GM19035 (cell line): ENCODE measurements at regions not wholly inside any gene's neighbourhood (a gene's known extent, or its start where the extent isn't known, plus 50 kb on each side); places are given as distances from the start of the nearest gene placed in this dataset.
"Not testable (repeated sequence)": the region's sequence is repeated elsewhere in the genome, so short reads cannot be mapped to it uniquely, and the experiment has no call there.

Experiments
- ATAC-seq: cut with Tn5 transposase; IDR thresholded peaks from one replicate; pipeline ENCODE4 v1.9.1; 2021; ENCODE audit not compliant: unreplicated experiment

DNA sequence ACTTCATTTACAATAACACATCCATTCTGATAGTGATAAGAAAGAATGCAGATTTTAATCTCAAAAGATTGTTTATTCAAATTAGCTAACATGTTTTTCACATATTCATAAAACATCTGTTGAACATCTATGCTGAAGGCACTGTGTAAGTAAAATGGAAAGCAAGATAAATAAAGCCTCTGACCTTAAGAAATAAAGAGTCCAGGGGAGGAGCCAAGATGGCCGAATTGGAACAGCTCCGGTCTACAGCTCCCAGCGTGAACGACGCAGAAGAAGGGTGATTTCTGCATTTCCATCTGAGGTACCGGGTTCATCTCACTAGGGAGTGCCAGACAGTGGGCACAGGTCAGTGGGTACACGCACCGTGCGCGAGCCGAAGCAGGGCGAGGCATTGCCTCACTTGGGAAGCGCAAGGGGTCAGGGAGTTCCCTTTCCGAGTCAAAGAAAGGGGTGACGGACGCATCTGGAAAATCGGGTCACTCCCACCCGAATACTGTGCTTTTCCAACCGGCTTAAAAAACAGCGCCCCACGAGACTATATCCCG, 336.5 kb downstream of the CETN3 start:
- ATAC-seq, result not testable (repeated sequence)

DNA sequence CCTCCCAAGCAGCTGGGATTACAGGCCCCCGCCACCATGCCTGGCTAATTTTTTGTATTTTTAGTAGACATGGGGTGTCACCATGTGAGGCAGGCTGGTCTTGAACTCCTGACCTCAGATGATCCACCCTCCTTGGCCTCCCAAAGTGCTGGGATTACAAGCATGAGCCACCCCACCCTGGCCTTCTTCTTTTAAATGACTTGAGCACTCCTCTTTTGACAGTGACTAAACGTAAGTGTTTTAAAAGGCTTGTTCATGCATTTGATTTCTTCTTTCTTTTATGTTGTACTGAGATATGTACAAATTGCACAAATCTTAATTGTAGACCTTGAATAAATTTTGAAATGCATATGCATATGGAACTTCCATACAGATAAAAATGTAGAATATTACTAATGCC, 337.9 kb downstream of the CETN3 start:
- no peak for ATAC-seq

DNA sequence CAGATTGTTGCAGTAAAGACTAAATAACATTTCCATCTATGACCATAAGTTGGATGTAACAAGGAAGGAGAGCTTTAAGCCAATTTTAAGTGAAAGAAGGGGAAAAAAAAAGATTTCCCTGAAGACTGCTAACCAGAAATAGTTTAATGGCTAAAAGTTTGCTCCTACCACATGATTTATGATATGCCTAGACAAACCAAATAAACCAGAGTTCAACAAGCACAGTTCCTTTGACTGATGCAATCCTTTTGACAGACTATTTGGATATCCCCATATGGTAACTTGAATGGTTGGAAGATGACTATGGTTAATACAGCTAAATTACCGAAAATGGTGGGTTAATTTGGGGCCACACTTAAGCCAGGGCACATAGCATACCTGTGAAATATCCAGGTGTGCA, 338.5 kb downstream of the CETN3 start:
- no peak for ATAC-seq

DNA sequence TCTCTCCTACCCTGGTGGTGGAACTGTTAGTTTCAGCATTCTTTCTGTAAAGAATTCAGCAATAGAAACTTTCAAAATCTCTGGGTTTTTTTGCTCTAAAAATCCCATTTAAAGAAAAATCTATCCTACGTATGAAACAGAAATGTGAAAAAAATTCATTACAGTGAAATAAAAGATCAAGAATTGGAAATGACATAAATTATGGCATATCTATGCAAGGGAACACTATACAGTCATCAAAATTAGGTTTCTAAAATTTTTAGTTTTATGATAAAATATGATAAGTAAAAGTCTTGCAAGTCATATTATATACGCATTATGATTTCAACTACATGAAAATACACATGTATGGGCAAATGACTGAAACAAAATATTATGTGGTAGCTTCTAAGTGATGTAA, 342.6 kb downstream of the CETN3 start:
- no peak for ATAC-seq

DNA sequence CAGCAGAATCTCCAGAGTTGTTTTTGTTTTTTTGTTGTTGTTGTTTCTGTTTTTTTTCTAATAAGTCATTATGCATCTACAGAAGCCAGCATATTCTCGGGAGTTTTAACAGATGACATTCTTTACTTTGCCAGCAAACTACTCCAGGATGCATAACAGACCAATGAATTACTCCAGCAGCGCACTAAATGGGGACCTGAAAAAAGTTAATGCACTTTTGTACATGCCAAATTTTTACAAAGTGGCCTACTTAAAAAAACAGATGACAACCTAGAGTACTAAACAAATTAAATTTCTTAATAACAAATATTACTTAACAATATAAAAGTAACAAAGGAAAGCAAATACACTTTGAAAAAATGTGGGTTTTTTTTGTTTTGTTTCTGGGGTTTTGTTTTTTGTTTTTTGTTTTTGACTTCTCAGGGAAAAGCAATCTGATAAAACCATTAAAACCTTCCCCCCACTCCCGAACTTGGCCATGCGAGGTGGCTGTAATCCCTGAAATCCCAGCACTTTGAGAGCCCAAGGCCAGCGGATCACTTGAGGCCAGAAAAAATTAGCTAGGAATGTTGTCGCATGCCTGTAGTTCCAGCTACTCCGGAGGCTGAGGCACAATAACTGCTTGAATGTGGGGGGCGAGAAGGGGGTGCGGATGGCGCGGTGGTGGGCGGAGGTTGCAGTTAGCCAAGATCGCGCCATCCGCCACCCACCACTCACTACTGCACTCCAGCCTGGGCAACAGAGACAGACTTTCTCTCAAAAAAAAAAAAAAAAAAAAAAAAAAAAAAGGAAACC, 352.4 kb downstream of the CETN3 start:
- ATAC-seq, result no peak

DNA sequence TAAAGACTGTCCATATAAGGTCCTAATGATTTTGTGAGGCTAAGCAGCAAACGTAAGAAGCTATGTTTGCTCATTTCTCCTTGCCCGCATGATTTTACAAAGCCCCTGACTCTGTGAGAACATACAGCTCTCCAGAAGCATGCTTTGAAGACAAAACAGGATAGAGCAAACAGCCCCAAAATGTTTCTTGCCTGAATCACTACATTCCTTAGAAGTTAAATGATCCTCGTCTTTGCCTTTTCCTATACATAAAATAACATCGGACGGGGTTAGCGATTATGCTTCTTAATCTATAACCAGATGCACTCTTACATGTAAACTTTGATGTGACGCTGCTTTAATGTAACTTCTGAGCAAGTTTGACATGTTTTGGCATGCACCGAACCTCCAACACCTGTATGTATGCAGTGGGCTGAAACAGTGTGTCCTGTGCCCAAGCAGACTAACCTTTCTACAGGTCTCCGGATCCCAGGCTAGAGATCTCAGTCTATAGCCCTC, 353.7 kb downstream of the CETN3 start:
- no peak for ATAC-seq

DNA sequence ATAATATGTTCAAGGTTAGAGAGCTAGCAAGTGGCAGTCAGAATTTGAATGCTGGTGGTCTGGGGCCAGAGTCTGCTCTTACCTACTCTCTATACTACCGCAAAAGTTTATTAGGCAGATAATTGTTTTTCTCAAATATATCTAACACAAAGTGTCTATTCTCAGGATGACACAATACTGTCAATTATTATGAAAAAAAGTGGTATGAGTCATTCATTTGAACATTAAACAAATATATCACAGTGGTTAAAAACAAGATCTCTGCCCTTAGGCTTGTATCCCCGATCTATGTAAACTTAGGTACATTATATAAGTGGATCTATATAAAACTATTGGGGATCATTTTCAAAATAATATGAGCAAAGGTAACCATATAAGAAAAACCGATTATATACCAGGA, 354.9 kb downstream of the CETN3 start:
- no peak for ATAC-seq

DNA sequence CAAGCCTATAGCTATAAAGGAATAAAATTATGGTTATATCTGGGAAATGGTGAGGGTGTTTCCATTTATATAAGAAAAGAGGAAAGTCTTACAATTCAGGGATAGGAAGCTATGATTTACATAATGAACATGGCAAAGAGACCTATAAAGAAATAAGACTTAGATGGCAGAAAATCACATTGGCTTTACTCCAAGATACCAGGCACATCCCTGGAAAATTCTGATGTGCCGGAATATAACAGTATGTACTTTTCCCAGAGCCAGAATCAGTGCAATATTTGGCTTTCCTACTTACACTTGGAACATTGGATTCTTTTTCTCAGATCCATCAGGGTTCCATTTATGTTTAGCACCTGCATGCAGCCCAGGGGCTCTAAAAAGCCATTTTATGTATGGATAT, 357.8 kb downstream of the CETN3 start:
- ATAC-seq, result no peak

DNA sequence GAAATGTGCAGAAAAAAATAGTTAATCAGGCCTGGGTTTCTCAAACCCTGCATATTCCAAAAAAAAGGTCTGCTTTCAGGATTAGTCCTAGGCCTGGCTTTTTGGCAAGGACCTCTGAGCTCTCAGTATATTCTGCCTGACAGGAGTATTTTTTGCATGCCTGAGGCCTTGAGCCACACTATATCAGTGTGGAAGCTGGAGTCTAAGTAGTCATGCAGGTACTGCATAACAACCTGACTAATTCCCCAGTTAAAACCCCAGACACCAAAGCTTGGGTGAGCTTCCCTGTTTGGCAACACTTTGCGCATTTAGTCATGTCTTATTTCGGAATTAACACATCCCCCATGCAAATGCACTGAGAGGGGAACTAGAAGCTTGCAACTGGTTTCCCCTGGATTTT, 359.5 kb downstream of the CETN3 start:
- no peak for ATAC-seq

DNA sequence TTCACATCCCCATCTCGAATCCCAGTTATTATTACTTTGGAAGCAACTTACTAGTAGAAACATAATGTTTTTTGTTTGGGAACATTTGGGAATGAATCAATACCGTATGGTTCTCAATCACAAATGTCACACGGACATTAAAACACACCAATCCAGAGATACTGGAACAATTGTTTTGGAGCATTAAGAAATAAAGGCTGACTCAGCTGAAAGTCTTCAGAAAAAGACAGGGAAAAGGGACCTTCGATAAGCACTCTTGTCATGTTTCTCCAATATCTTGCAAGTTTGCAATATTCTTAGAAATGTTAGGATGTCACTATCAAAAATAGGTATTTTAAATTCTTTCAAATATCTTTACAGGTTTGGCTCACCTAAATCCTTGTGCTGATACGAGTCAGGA, 362.4 kb downstream of the CETN3 start:
- ATAC-seq, result no peak

DNA sequence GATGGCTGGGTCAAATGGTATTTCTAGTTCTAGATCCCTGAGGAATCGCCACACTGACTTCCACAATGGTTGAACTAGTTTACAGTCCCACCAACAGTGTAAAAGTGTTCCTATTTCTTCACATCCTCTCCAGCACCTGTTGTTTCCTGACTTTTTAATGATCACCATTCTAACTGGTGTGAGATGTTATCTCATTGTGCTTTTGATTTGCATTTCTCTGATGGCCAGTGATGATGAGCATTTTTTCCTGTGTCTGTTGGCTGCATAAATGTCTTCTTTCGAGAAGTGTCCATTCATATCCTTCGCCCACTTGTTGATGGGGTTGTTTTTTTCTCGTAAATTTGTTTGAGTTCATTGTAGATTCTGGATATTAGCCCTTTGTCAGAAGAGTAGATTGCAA, 369.5 kb downstream of the CETN3 start:
- not testable (repeated sequence) for ATAC-seq

DNA sequence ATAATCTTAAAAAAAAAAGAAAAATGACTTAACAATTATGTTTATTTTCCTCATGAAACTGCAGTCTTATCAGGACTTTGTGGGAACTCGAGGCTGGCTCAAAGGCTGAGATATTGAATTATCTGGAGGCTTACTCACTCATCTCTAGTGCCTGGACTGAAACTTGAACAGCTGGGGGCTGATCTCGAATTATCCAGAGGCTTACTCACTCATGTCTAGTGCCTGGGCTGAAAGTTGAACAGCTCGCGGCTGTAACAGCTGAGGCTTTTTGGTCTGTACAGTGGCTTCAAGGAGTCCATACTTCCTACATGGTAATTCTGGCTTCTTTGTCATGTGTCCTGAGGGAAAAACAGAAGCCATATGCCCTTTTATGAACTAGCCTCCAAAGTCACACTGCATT, 371.9 kb downstream of the CETN3 start:
- ATAC-seq, result no peak

DNA sequence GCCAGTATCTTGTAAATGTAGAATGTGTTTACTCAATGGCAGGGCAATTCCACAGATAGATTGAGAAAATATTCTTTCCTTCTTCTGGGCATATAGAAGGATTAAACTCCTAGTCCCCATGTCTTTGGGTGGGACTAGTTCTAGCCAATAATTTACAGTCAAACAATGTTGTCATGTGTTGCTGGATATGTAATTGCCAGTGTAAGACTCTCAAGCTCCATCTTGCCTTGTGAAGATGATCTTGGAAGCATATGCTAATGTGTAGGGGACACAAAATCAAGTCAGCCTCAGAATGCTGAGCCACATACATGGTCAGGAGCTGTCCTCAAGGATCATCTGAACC, 386.9 kb downstream of the CETN3 start:
- ATAC-seq, result no peak

DNA sequence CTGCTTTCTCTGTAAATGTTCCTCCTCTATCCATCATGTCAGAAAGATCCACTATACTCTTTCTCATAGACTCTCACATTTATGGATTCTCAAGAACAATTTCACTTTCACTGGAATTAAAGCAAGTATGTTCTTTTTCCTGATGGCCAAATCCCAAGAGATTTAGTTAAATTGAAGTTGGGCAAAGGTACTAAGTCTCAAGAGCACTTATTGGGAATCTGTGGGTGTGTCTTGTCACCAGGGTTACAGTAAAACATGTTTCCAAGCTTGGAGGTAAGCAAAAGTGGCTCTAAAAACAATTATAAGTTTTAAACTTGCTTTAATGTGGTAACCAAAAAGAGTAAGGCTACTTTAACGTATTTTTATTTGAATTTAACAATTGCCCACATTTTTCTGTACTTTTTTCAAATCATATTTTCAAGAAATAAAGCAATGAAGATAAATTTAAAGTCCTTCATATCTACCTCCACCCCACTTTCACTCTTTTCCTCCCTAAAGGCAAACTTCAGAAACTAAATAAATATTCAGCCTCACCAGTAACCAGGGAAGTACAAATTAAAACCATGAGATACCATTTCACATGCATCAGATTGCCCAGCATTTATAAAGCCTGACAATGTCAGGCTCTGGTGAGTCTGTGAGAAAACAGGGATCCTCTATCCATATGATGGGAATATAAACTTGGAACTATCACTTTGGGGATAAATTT, 387.4 kb downstream of the CETN3 start:
- no peak for ATAC-seq

DNA sequence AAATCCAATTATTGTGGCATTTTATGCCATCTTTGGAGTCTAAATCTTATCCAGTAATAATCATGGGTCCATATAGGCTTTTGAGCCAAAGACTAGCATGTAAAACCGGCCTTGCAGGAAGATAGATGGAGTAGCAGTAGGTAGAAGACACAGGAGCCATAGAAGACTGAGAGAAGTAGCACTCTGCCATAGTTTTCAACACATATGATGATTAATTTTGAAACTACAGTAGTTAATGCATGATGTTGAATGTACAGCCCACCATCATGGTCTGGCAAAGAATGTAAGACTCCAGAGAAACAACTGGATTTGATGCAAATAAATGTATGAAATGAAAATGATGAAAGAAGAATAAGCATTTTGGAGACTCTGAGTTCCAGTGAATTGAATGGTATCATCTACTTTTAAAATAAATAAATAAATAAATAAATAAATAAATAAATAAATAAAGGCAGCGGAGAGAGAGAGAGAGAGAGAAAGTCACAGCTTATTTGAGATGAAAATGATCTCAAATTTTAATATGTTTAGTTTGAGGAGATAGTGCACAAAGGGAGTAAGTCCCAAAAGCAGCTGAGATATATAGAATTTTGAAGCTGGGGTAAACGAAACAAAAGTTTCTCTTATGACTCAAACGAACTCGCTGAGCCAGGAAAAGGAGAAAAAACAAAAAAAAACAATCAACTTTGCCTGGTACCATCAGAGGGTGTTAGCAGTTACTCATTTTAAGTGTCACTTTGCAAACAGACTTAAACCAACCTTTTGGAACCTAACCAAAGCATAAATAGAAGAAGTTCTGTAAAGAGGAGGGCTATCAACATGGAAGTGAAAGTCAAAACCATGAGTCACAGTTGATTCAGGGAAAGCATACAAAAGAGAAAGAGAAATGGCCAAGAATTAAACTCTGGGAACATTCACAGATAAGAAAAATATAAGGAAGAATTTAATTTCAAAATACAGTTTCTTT, 388.7 kb downstream of the CETN3 start:
- ATAC-seq, result peak; percentile 91

DNA sequence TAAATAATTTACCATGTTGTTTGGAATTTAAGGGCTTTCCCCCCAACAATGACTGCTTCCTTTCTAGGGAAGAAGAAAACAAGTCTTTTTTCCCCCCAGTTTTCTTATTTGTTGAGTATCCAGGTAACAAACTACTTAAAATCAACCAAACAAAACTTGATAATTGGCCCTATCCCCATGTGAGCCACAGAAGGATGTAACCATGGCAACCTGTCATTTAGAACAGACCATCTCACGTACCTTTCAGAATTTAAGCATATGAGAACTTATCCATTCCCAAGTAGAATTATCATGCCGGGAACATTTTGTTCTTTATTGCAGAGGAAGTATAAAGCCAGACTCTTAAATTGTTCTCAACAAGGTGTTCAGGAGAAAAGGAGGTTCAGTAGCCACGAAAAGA, 392.3 kb downstream of the CETN3 start:
- no peak for ATAC-seq

DNA sequence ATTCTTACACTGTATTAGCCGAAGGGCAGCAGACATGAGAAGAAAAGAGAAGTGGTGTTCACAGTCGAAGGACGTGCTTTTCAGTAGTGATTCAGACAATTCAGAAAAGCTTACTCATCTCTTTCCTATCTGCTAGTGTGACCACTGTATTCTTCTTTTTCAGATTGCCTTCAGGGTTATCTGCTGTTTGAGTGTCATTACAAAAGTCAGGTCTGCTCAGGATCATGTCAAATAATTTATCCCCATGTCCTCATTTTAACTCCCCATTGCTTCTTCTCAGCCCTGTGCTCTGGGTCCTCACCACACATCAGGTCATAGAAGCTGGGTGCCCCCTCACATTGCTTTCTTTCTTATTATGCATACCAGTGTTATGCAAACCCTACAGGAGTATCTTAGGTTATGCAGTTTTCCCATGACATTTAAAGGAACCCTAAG, 394.0 kb downstream of the CETN3 start:
- peak; percentile 87 for ATAC-seq

DNA sequence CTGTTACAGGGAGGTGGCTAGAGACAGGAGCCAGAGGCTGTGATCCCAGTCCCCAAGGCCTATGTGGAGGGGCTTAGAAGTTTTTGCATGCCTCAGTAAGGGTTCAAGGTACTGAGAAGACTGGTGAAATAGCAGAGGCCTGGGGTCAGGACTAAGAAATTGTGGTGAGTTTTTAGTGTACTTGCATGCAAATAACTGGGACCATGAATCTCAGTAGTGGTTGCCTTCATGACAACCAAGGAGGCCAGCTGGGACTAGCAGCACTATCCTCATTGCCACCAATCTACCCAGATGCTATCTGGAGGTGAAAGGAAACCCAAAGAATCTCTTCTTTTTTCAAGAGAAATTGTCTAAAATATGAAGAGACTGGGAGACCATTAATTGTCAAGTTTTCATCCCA, 395.1 kb downstream of the CETN3 start:
- peak; percentile 78 for ATAC-seq

DNA sequence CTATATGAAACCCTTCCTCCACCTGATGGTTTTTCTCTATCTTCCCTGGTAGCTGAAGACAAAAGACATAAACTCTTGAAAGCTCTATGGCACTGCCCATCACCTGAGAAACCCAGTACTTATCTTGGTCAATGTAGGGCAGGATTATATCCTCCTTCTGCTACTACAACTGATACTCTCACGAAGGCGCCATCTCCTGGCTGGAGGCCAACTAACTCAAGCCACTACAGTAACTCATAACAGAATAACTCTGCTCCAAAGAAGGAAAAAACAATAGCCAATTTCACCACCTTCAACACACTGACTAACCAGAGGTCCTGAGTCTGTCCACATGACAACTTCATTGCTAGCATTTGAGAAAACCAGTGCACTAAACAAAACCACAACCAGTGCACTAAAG, 409.2 kb downstream of the CETN3 start:
- no peak for ATAC-seq

DNA sequence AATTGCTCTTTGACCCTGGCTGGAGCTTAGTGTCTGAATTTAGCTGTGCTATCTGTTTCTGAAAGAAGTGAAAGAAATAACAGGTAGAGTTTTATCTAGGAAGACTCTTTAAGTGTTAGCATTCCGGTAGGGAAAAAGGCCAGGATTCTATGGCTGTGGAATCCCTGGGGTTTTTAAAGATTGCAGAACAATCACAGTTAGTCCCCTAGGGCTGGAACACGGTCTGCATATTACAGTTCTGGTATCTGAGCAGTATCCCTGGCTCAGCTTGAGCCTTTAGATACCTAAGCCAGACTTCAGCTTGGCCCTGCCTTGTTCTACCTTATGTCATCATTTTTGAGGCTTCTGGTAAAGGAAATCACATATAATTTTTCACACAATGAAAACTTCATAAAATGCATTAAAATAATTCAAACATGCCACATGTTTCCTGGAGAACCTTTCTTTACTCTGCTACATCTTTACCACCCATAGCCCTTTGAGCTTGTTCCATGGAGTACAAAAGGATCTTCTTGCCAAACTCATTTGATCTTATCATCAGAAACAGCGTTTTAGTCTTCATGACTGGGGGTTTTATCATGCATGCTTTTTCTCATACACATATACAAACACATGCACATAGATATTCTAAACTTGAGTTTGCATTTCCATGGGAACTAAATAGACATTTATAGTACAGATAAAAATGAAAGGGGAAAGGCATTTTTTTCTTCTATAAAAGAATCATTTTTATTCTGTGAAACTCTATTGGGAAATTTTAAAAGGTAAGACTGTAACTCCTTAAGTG, 410.8 kb downstream of the CETN3 start:
- ATAC-seq, result no peak
